NT2/D1 (cell line): ENCODE measurements at regions not wholly inside any gene's neighbourhood (a gene's known extent, or its start where the extent isn't known, plus 50 kb on each side); places are given as distances from the start of the nearest gene placed in this dataset.

Experiments
- SUZ12 ChIP-seq: IDR thresholded peaks from 2 replicates; pipeline ENCODE4 v1.6.1; 2011; ENCODE audit not compliant: insufficient read length, insufficient read depth; ENCODE audit errors: extremely low read depth
- YY1 ChIP-seq: IDR thresholded peaks from 2 replicates; pipeline ENCODE4 v1.6.1; 2011; ENCODE audit not compliant: insufficient read length, insufficient read depth
- ZNF274 ChIP-seq: IDR thresholded peaks from 2 replicates; pipeline ENCODE4 v1.6.1; 2011; ENCODE audit warnings: mild to moderate bottlenecking, low read depth, low read length

- no peak for TF ChIP-seq ZNF274
- no peak for TF ChIP-seq YY1
- no peak for TF ChIP-seq SUZ12
These were observed 495.6 kb upstream of the B3GAT1 start for GRCh38 chr11:134907636-134908035.
